OCI-LY3 (cell line): ENCODE measurements at regions not wholly inside any gene's neighbourhood (a gene's known extent, or its start where the extent isn't known, plus 50 kb on each side); places are given as distances from the start of the nearest gene placed in this dataset.

ENCODE experiments used
- CTCF ChIP-seq: fragments of 200-600, 300-600 bp; sonication (generic); IDR thresholded peaks from 2 replicates; pipeline ENCODE4 v1.5.1; 2014; ENCODE audit warnings: antibody characterized with exemption, low read length, low read depth
- EZH2phosphoT487 ChIP-seq: fragments of 200-600 bp; shearing (Covaris generic); IDR thresholded peaks from 2 replicates; pipeline ENCODE4 v1.6.1; 2018; ENCODE audit warnings: antibody characterized with exemption, mixed run types, low read depth

- TF ChIP-seq CTCF (no peak), EZH2phosphoT487 (no peak)
These were observed 177.3 kb upstream of the DKK2 start for GRCh38 chr4:107213410-107213809.
